K562 (cell line): ENCODE measurements at regions not wholly inside any gene's neighbourhood (a gene's known extent, or its start where the extent isn't known, plus 50 kb on each side); places are given as distances from the start of the nearest gene placed in this dataset.

ENCODE experiments used
- CEBPG ChIP-seq, 3 experiments: fragments of 200-800 bp in 1 of 3; sonication (Bioruptor generic) in 1 of 3; sonication (generic) in 1 of 3; formaldehyde crosslinking in 1 of 3; IDR thresholded peaks in 2 of 3; conservative IDR thresholded peaks in 1 of 3; 2 replicates each; pipeline versions ENCODE4 v1.6.1 to v1.8.0; 2016 to 2022; ENCODE audit warnings: missing compliant biosample characterization in 2 of 3, missing genetic modification characterization in 2 of 3, mild to moderate bottlenecking in 1 of 3, missing genetic modification reagents in 1 of 3
- EGR1 ChIP-seq: fragments of 450-650 bp; conservative IDR thresholded peaks from 2 replicates; pipeline ENCODE4 v1.6.1; 2017; ENCODE audit warnings: mild to moderate bottlenecking
- FOXA3 ChIP-seq, 2 experiments: fragments of 450-650 bp in 1 of 2; sonication (generic) in 1 of 2; formaldehyde crosslinking; IDR thresholded peaks in 1 of 2; conservative IDR thresholded peaks in 1 of 2; 2 replicates each; pipeline versions ENCODE4 v1.4.0 to v1.8.0; 2020 to 2022; ENCODE audit warnings: mild to moderate bottlenecking in 2 of 2, missing genetic modification reagents in 1 of 2
- POU5F1 ChIP-seq: fragments of 150-350 bp; IDR thresholded peaks from 2 replicates; pipeline ENCODE4 v1.6.1; 2014; ENCODE audit warnings: borderline replicate concordance, low read length, low read depth, mild to moderate bottlenecking; ENCODE audit not compliant: partially characterized antibody
- ZNF197 ChIP-seq: fragments of 200-800 bp; sonication (Bioruptor generic); IDR thresholded peaks from 2 replicates; pipeline ENCODE4 v1.6.1; 2016; ENCODE audit warnings: low read depth, missing genetic modification characterization, missing compliant biosample characterization
- TF ChIP-seq, protein P1 (sequence below), 3 experiments: IDR thresholded peaks in 2 of 3; conservative IDR thresholded peaks in 1 of 3; 2 replicates each; pipeline ENCODE4 v1.5.1; 2011 to 2012; ENCODE audit warnings: low read length in 3 of 3, mild to moderate bottlenecking in 3 of 3, control low read depth in 2 of 3, improper control_type of control experiment in 1 of 3, inconsistent platforms in 1 of 3, low read depth in 1 of 3, mixed read lengths in 1 of 3, moderate library complexity in 1 of 3; ENCODE audit not compliant: insufficient read depth in 2 of 3

DNA sequence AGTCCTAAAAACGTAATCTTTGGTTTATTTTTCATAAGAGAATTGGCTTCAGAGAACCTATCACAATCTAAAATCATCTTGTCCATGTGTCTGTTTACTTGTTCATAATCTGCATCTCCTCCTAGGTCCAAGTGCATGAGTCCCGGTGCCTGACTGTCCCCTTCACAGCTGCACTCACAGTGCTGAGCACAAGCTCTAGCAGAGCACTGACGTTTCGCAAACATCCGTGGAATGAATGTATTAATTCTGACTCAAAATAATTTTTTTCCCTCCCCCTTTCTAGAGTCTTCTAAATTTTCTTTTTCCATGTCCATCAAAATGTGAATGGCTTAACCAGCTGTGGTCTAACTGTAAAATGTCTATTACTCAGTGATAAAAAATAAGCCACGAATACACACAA, 245.5 kb upstream of the TSHZ3 start:
- TF ChIP-seq POU5F1 (no peak), ZNF197 (CRISPR knock-in tag) (no peak), FOXA3 (CRISPR knock-in tag; conservative IDR thresholded peaks at IDR 0.05 in 1 of 2, IDR thresholded peaks at IDR 0.05 in 1 of 2) (no peak), CEBPG (CRISPR knock-in tag; IDR thresholded peaks at IDR 0.05) (no peak), CEBPG (tag; conservative IDR thresholded peaks at IDR 0.05 in 1 of 2, IDR thresholded peaks at IDR 0.05 in 1 of 2) (no peak), EGR1 (no peak)
- TF ChIP-seq, protein P1, sequence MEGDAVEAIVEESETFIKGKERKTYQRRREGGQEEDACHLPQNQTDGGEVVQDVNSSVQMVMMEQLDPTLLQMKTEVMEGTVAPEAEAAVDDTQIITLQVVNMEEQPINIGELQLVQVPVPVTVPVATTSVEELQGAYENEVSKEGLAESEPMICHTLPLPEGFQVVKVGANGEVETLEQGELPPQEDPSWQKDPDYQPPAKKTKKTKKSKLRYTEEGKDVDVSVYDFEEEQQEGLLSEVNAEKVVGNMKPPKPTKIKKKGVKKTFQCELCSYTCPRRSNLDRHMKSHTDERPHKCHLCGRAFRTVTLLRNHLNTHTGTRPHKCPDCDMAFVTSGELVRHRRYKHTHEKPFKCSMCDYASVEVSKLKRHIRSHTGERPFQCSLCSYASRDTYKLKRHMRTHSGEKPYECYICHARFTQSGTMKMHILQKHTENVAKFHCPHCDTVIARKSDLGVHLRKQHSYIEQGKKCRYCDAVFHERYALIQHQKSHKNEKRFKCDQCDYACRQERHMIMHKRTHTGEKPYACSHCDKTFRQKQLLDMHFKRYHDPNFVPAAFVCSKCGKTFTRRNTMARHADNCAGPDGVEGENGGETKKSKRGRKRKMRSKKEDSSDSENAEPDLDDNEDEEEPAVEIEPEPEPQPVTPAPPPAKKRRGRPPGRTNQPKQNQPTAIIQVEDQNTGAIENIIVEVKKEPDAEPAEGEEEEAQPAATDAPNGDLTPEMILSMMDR (IDR thresholded peaks at IDR 0.05 in 2 of 3, conservative IDR thresholded peaks at IDR 0.05 in 1 of 3; ENCODE audit: insufficient read depth in 2 of 3, low read depth in 1 of 3, low read length in 3 of 3): no peak
